HG03571 (cell line): ENCODE measurements at regions not wholly inside any gene's neighbourhood (a gene's known extent, or its start where the extent isn't known, plus 50 kb on each side); places are given as distances from the start of the nearest gene placed in this dataset.
A peak's percentile ranks its signal among the peaks of the same experiment; 100 is the strongest.
"Not testable (repeated sequence)": the region's sequence is repeated elsewhere in the genome, so short reads cannot be mapped to it uniquely, and the experiment has no call there.

Source experiments
- ATAC-seq: cut with Tn5 transposase; IDR thresholded peaks from one replicate; pipeline ENCODE4 v1.9.1; 2021; ENCODE audit not compliant: unreplicated experiment

GRCh38 chr7:65317372-65317771 is 56.3 kb upstream of the ZNF92 start:
- no peak for ATAC-seq

GRCh38 chr7:65310761-65311160 is 62.9 kb upstream of the ZNF92 start:
- ATAC-seq, result no peak

- no peak for ATAC-seq
Measured at GRCh38 chr7:65308300-65308678, 65.4 kb upstream of the ZNF92 start.

GRCh38 chr7:65307651-65308299 is 65.9 kb upstream of the ZNF92 start:
- ATAC-seq, result peak; percentile 62

- no peak for ATAC-seq
Measured at GRCh38 chr7:65304175-65304574, 69.5 kb upstream of the ZNF92 start.

- ATAC-seq, result no peak
Measured at GRCh38 chr7:65302883-65303282, 70.8 kb upstream of the ZNF92 start.

- ATAC-seq, result no peak
Measured at GRCh38 chr7:65301007-65301406, 72.6 kb upstream of the ZNF92 start.

GRCh38 chr7:65295409-65295808 is 78.2 kb upstream of the ZNF92 start:
- no peak for ATAC-seq

- not testable (repeated sequence) for ATAC-seq
Measured at GRCh38 chr7:65290340-65290739, 83.3 kb upstream of the ZNF92 start.

- no peak for ATAC-seq
Measured at GRCh38 chr7:65287023-65287422, 86.6 kb upstream of the ZNF92 start.

- peak; percentile 92 for ATAC-seq
Measured at GRCh38 chr7:65285906-65286864, 87.5 kb upstream of the ZNF92 start.

GRCh38 chr7:65285241-65285640 is 88.4 kb upstream of the ZNF92 start:
- ATAC-seq, result not testable (repeated sequence)

- no peak for ATAC-seq
Measured at GRCh38 chr7:65279795-65280194, 93.9 kb upstream of the ZNF92 start.

- no peak for ATAC-seq
Measured at GRCh38 chr7:65276822-65277221, 96.8 kb upstream of the ZNF92 start.

- ATAC-seq, result not testable (repeated sequence)
Measured at GRCh38 chr7:65271502-65271901, 102.2 kb upstream of the ZNF92 start.

- ATAC-seq, result peak; percentile 93
Measured at GRCh38 chr7:65269150-65269856, 104.4 kb upstream of the ZNF92 start.

- no peak for ATAC-seq
Measured at GRCh38 chr7:65268782-65269149, 104.9 kb upstream of the ZNF92 start.

- ATAC-seq, result no peak
Measured at GRCh38 chr7:65265933-65266519, 107.6 kb upstream of the ZNF92 start.

GRCh38 chr7:65264258-65264657 is 109.4 kb upstream of the ZNF92 start:
- ATAC-seq, result no peak

- ATAC-seq, result not testable (repeated sequence)
Measured at GRCh38 chr7:65260673-65261072, 113.0 kb upstream of the ZNF92 start.

GRCh38 chr7:65259864-65260525 is 113.7 kb upstream of the ZNF92 start:
- ATAC-seq, result not testable (repeated sequence)
